ENCODE measurements at regions not wholly inside any gene's neighbourhood (a gene's known extent, or its start where the extent isn't known, plus 50 kb on each side); places are given as distances from the start of the nearest gene placed in this dataset.

- no peak for TF ChIP-seq ARNTL (CRISPR knock-in tag; IDR thresholded peaks at IDR 0.05; ENCODE audit: borderline replicate concordance, low read depth)
- TF ChIP-seq CSRNP3 (CRISPR knock-in tag; IDR thresholded peaks at IDR 0.05), result no peak
- TF ChIP-seq PPARA (CRISPR knock-in tag; IDR thresholded peaks at IDR 0.05; ENCODE audit: borderline replicate concordance), result no peak
- TF ChIP-seq ESRRG (CRISPR knock-in tag; IDR thresholded peaks at IDR 0.05), result no peak
- no peak for TF ChIP-seq TSHZ2 (CRISPR knock-in tag; IDR thresholded peaks at IDR 0.05)
- TF ChIP-seq ZNF70 (CRISPR knock-in tag; IDR thresholded peaks at IDR 0.05), result no peak
- no peak for TF ChIP-seq RARB (CRISPR knock-in tag; IDR thresholded peaks at IDR 0.05)
- TF ChIP-seq CSDC2 (CRISPR knock-in tag; IDR thresholded peaks at IDR 0.05), result no peak
- no peak for TF ChIP-seq PATZ1 (CRISPR knock-in tag; IDR thresholded peaks at IDR 0.05; ENCODE audit: borderline replicate concordance)
- TF ChIP-seq ZNF8 (CRISPR knock-in tag; IDR thresholded peaks at IDR 0.05), result no peak
Measured at GRCh38 chr7:109996411-109996810, 1094.5 kb upstream of the LRRN3 start.

Data from SK-N-SH treated with all-trans-retinoic acid at 6 μM for 48 hours (cell line).